ENCODE measurements at regions not wholly inside any gene's neighbourhood (a gene's known extent, or its start where the extent isn't known, plus 50 kb on each side); places are given as distances from the start of the nearest gene placed in this dataset.

DNA sequence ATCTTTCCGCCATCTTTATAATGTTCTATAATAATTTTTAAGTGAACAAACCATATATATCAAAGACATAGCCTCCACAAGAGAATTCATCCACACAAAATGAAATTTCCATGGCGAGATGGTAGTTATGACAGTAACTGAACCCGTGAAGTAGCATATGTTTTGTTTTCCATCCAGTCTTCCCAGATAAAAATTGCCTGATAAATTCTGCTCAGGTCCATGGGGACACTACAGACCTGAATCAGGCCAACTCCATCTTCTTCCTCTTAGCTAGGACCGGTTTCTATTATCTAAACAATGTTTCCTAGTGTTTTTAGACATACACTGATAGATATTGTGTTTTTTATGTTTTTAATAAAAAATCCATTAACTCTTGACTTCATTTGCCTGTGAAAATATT lies 235.7 kb downstream of the PLK2 start:
- Histone ChIP-seq H3K18ac (ENCODE audit: low read length) (no peak overlapping the region), H3K14ac (ENCODE audit: low read length) (no peak overlapping the region), H3K79me1 (ENCODE audit: low read depth, low read length) (no peaks in the 10 kb centered on the region), H4K91ac (ENCODE audit: low read depth, low read length, poor library complexity) (no peak overlapping the region), H3K27me3 (ENCODE audit: control insufficient read depth in 3 of 3, insufficient read depth in 3 of 3, low read depth in 1 of 3, low read length in 3 of 3) (no peaks in the 10 kb centered on the region), H2BK5ac (ENCODE audit: low read length) (no peak overlapping the region), H3K4me2 (ENCODE audit: insufficient read depth, low read length, poor library complexity, severe bottlenecking) (no peak overlapping the region), H2BK12ac (ENCODE audit: low read length) (no peak overlapping the region), H3K4me3 (ENCODE audit: low read length in 2 of 2) (no peak overlapping the region), H3K4me1 (ENCODE audit: control insufficient read depth in 2 of 2, insufficient read depth in 1 of 2, low read depth in 1 of 2, low read length in 2 of 2) (no peaks in the 10 kb centered on the region), H3K23ac (ENCODE audit: low read depth, low read length, poor library complexity) (no peak overlapping the region), H2AFZ (ENCODE audit: low read length) (no peak overlapping the region), H3K9ac (ENCODE audit: low read depth, low read length, poor library complexity) (no peak overlapping the region), H4K8ac (ENCODE audit: low read depth, low read length) (no peak overlapping the region), H3K27ac (replicated peaks; ENCODE audit: low read length) (no peak overlapping the region), H3K36me3 (replicated peaks in 1 of 2; ENCODE audit: control insufficient read depth in 2 of 2, insufficient read depth in 2 of 2, low read length in 2 of 2) (no peaks in the 10 kb centered on the region), H2AK5ac (ENCODE audit: low read depth, low read length) (no peak overlapping the region), H2BK120ac (ENCODE audit: low read depth, low read length) (no peak overlapping the region), H3K9me3 (replicated peaks in 1 of 2; ENCODE audit: control insufficient read depth in 2 of 2, insufficient read depth in 1 of 2, low read depth in 1 of 2, low read length in 2 of 2) (no peaks in the 10 kb centered on the region), H3K4ac (ENCODE audit: low read length) (no peak overlapping the region), H2BK15ac (ENCODE audit: low read length) (no peak overlapping the region)
- WGBS, 2 donors (ENCODE audit: extremely low coverage in 2 of 2, insufficient read length in 2 of 2, insufficient replicate concordance in 1 of 2), result no CpG with 5 or more reads among the region's 4 CpGs
- no peak for DNase-seq (ENCODE audit: low spot score)

- Histone ChIP-seq H3K79me1 (ENCODE audit: low read depth, low read length) (no peaks in the 10 kb centered on the region), H3K9ac (ENCODE audit: low read depth, low read length, poor library complexity) (no peak overlapping the region), H2BK5ac (ENCODE audit: low read length) (no peak overlapping the region), H2AK5ac (ENCODE audit: low read depth, low read length) (no peak overlapping the region), H3K23ac (ENCODE audit: low read depth, low read length, poor library complexity) (no peak overlapping the region), H3K4me2 (ENCODE audit: insufficient read depth, low read length, poor library complexity, severe bottlenecking) (no peak overlapping the region), H2BK15ac (ENCODE audit: low read length) (no peak overlapping the region), H4K91ac (ENCODE audit: low read depth, low read length, poor library complexity) (no peak overlapping the region), H3K9me3 (replicated peaks in 1 of 2; ENCODE audit: control insufficient read depth in 2 of 2, insufficient read depth in 1 of 2, low read depth in 1 of 2, low read length in 2 of 2) (peaks cover 4 to 6% of the 10 kb centered on the region in 2 donors), H3K18ac (ENCODE audit: low read length) (no peak overlapping the region), H3K4me3 (ENCODE audit: low read length in 2 of 2) (no peak overlapping the region), H2BK12ac (ENCODE audit: low read length) (no peak overlapping the region), H2AFZ (ENCODE audit: low read length) (no peak overlapping the region), H3K27me3 (ENCODE audit: control insufficient read depth in 3 of 3, insufficient read depth in 3 of 3, low read depth in 1 of 3, low read length in 3 of 3) (no peaks in the 10 kb centered on the region), H3K4ac (ENCODE audit: low read length) (no peak overlapping the region), H3K36me3 (replicated peaks in 1 of 2; ENCODE audit: control insufficient read depth in 2 of 2, insufficient read depth in 2 of 2, low read length in 2 of 2) (no peaks in the 10 kb centered on the region), H3K14ac (ENCODE audit: low read length) (no peak overlapping the region), H3K4me1 (ENCODE audit: control insufficient read depth in 2 of 2, insufficient read depth in 1 of 2, low read depth in 1 of 2, low read length in 2 of 2) (no peaks in the 10 kb centered on the region), H3K27ac (replicated peaks; ENCODE audit: low read length) (no peak overlapping the region), H2BK120ac (ENCODE audit: low read depth, low read length) (no peak overlapping the region), H4K8ac (ENCODE audit: low read depth, low read length) (no peak overlapping the region)
- no peak for DNase-seq (ENCODE audit: low spot score)
Observed at GRCh38 chr5:58215364-58215763, 244.5 kb downstream of the PLK2 start.

DNA sequence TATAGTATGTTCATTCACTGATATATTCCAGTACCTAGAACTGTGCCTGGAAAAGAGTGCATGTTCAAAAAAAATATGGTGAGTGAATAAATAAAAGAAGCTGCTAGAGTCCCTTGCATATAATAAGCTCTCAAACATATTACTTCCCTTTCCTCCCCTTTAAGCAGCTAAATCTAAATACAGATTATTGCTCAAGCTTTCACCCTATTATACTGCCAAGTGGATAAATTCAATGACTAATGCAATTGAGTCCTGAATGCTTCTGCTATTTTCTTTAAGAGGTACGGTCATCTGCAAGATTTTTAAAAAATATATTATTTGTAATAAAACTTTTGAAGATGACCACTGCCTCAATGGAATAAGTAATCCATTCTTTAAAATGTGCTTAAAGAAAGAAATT lies 248.4 kb downstream of the PLK2 start:
- Histone ChIP-seq H3K14ac (ENCODE audit: low read length) (no peak overlapping the region), H2BK120ac (ENCODE audit: low read depth, low read length) (no peak overlapping the region), H2AK5ac (ENCODE audit: low read depth, low read length) (no peak overlapping the region), H3K9me3 (replicated peaks in 1 of 2; ENCODE audit: control insufficient read depth in 2 of 2, insufficient read depth in 1 of 2, low read depth in 1 of 2, low read length in 2 of 2) (peaks cover 4 to 6% of the 10 kb centered on the region in 2 donors), H2BK15ac (ENCODE audit: low read length) (no peak overlapping the region), H2BK5ac (ENCODE audit: low read length) (no peak overlapping the region), H3K36me3 (replicated peaks in 1 of 2; ENCODE audit: control insufficient read depth in 2 of 2, insufficient read depth in 2 of 2, low read length in 2 of 2) (no peaks in the 10 kb centered on the region), H3K4ac (ENCODE audit: low read length) (no peak overlapping the region), H4K8ac (ENCODE audit: low read depth, low read length) (no peak overlapping the region), H2BK12ac (ENCODE audit: low read length) (no peak overlapping the region), H3K79me1 (ENCODE audit: low read depth, low read length) (no peaks in the 10 kb centered on the region), H3K9ac (ENCODE audit: low read depth, low read length, poor library complexity) (no peak overlapping the region), H3K23ac (ENCODE audit: low read depth, low read length, poor library complexity) (no peak overlapping the region), H3K27me3 (ENCODE audit: control insufficient read depth in 3 of 3, insufficient read depth in 3 of 3, low read depth in 1 of 3, low read length in 3 of 3) (no peaks in the 10 kb centered on the region), H3K4me3 (ENCODE audit: low read length in 2 of 2) (no peak overlapping the region), H3K18ac (ENCODE audit: low read length) (no peak overlapping the region), H3K27ac (replicated peaks; ENCODE audit: low read length) (no peak overlapping the region), H2AFZ (ENCODE audit: low read length) (no peak overlapping the region), H3K4me1 (ENCODE audit: control insufficient read depth in 2 of 2, insufficient read depth in 1 of 2, low read depth in 1 of 2, low read length in 2 of 2) (peaks cover 0 to 4% of the 10 kb centered on the region in 2 donors), H3K4me2 (ENCODE audit: insufficient read depth, low read length, poor library complexity, severe bottlenecking) (no peak overlapping the region), H4K91ac (ENCODE audit: low read depth, low read length, poor library complexity) (no peak overlapping the region)
- no peak for DNase-seq (ENCODE audit: low spot score)
- no CpG with 5 or more reads among the region's 1 CpG for WGBS, 2 donors (ENCODE audit: extremely low coverage in 2 of 2, insufficient read length in 2 of 2, insufficient replicate concordance in 1 of 2)

- Histone ChIP-seq H3K27me3 (ENCODE audit: control insufficient read depth in 3 of 3, insufficient read depth in 3 of 3, low read depth in 1 of 3, low read length in 3 of 3) (no peaks in the 10 kb centered on the region), H3K4me1 (ENCODE audit: control insufficient read depth in 2 of 2, insufficient read depth in 1 of 2, low read depth in 1 of 2, low read length in 2 of 2) (peaks cover 0 to 4% of the 10 kb centered on the region in 2 donors), H3K9ac (ENCODE audit: low read depth, low read length, poor library complexity) (no peak overlapping the region), H2AK5ac (ENCODE audit: low read depth, low read length) (no peak overlapping the region), H3K4ac (ENCODE audit: low read length) (no peak overlapping the region), H2BK120ac (ENCODE audit: low read depth, low read length) (no peak overlapping the region), H3K9me3 (replicated peaks in 1 of 2; ENCODE audit: control insufficient read depth in 2 of 2, insufficient read depth in 1 of 2, low read depth in 1 of 2, low read length in 2 of 2) (no peaks in the 10 kb centered on the region), H3K4me2 (ENCODE audit: insufficient read depth, low read length, poor library complexity, severe bottlenecking) (no peak overlapping the region), H3K36me3 (replicated peaks in 1 of 2; ENCODE audit: control insufficient read depth in 2 of 2, insufficient read depth in 2 of 2, low read length in 2 of 2) (no peaks in the 10 kb centered on the region), H4K91ac (ENCODE audit: low read depth, low read length, poor library complexity) (no peak overlapping the region), H3K14ac (ENCODE audit: low read length) (no peak overlapping the region), H3K23ac (ENCODE audit: low read depth, low read length, poor library complexity) (no peak overlapping the region), H2BK12ac (ENCODE audit: low read length) (no peak overlapping the region), H2AFZ (ENCODE audit: low read length) (no peak overlapping the region), H2BK15ac (ENCODE audit: low read length) (no peak overlapping the region), H4K8ac (ENCODE audit: low read depth, low read length) (no peak overlapping the region), H2BK5ac (ENCODE audit: low read length) (no peak overlapping the region), H3K79me1 (ENCODE audit: low read depth, low read length) (no peaks in the 10 kb centered on the region), H3K27ac (replicated peaks; ENCODE audit: low read length) (no peak overlapping the region), H3K4me3 (ENCODE audit: low read length in 2 of 2) (no peak overlapping the region), H3K18ac (ENCODE audit: low read length) (no peak overlapping the region)
- WGBS, 2 donors (ENCODE audit: extremely low coverage in 2 of 2, insufficient read length in 2 of 2, insufficient replicate concordance in 1 of 2), result no CpG with 5 or more reads among the region's 7 CpGs
- no peak for DNase-seq (ENCODE audit: low spot score)
Observed at GRCh38 chr5:58208674-58209073, 251.2 kb downstream of the PLK2 start.

All from neuronal stem cell (in vitro differentiated cells).